OCI-LY7 (cell line): ENCODE measurements at regions not wholly inside any gene's neighbourhood (a gene's known extent, or its start where the extent isn't known, plus 50 kb on each side); places are given as distances from the start of the nearest gene placed in this dataset.
A peak's percentile ranks its signal among the peaks of the same experiment; 100 is the strongest.

Experiments used
- BruUV-seq: library from RNA; stranded (reverse); fragments of 400-500 nt; replicated peaks from 2 replicates; lab custom pipeline; 2021; lab: Mats Ljungman, UMichigan
- CTCF ChIA-PET: fragments of 300-600 bp; sonication (Branson Sonifier 250); formaldehyde crosslinking; loops from one replicate; lab custom pipeline; 2022; ENCODE audit warnings: antibody characterized with exemption; ENCODE audit not compliant: unreplicated experiment; lab: Charles Lee
- POLR2A ChIA-PET: fragments of 300-600 bp; sonication (Branson Sonifier 250); formaldehyde crosslinking; loops from one replicate; lab custom pipeline; 2022; ENCODE audit warnings: antibody characterized with exemption; lab: Charles Lee
- DNase-seq: peaks from one replicate; pipeline ENCODE4 v3.0.0-alpha.2; 2015; ENCODE audit warnings: low spot score
- H2AFZ ChIP-seq: fragments of 200-600 bp; sonication (generic), shearing (Covaris generic); 2 replicates; pipeline ENCODE4 v1.6.1; 2014; ENCODE audit warnings: mild to moderate bottlenecking, antibody characterized with exemption, low read length, moderate library complexity
- H3K27ac ChIP-seq: fragments of 200-600 bp; sonication (generic); 2 replicates; pipeline ENCODE4 v1.5.1; 2014; ENCODE audit warnings: mixed run types, low read depth, mild to moderate bottlenecking, moderate library complexity, low read length, inconsistent platforms; ENCODE audit not compliant: poor library complexity, severe bottlenecking
- H3K36me3 ChIP-seq: fragments of 200-600 bp; sonication (generic); 2 replicates; pipeline ENCODE4 v1.6.1; 2014; ENCODE audit warnings: mild to moderate bottlenecking, antibody characterized with exemption, low read length, moderate library complexity, mixed read lengths; ENCODE audit not compliant: insufficient read depth
- H3K4me1 ChIP-seq: fragments of 200-600 bp; sonication (generic); 2 replicates; pipeline ENCODE4 v1.5.1; 2014; ENCODE audit warnings: mild to moderate bottlenecking, low read length; ENCODE audit not compliant: insufficient read depth, poor library complexity, severe bottlenecking
- H3K4me2 ChIP-seq: fragments of 200-600 bp; sonication (generic); 2 replicates; pipeline ENCODE4 v1.6.1; 2014; ENCODE audit warnings: mild to moderate bottlenecking, low read length
- H3K4me3 ChIP-seq: fragments of 200-600 bp; sonication (generic); 2 replicates; pipeline ENCODE4 v1.5.1; 2014; ENCODE audit warnings: mild to moderate bottlenecking, low read depth, low read length; ENCODE audit not compliant: poor library complexity, severe bottlenecking
- H3K79me2 ChIP-seq: fragments of 200-600 bp; sonication (generic); 2 replicates; pipeline ENCODE4 v1.6.1; 2016; ENCODE audit warnings: low read depth, mild to moderate bottlenecking, low read length, moderate library complexity, mixed read lengths; ENCODE audit not compliant: insufficient read depth
- H3K9me2 ChIP-seq: fragments of 200-600 bp; sonication (generic); 2 replicates; pipeline ENCODE4 v1.6.1; 2016; ENCODE audit warnings: mild to moderate bottlenecking, low read length, mixed read lengths; ENCODE audit not compliant: insufficient read depth
- H3K9me3 ChIP-seq: fragments of 200-600 bp; sonication (generic); 2 replicates; pipeline ENCODE4 v1.6.1; 2014; ENCODE audit warnings: mild to moderate bottlenecking, mixed run types, low read length, mixed read lengths
- H4K20me1 ChIP-seq: fragments of 200-600 bp; sonication (generic); 2 replicates; pipeline ENCODE4 v1.6.1; 2014; ENCODE audit warnings: mild to moderate bottlenecking, antibody characterized with exemption, low read length, moderate library complexity, mixed read lengths; ENCODE audit not compliant: insufficient read depth
- CTCF ChIP-seq: fragments of 200-600 bp; sonication (generic); conservative IDR thresholded peaks from 2 replicates; pipeline ENCODE4 v1.5.1; 2014; ENCODE audit warnings: mild to moderate bottlenecking, antibody characterized with exemption, low read length, moderate library complexity, mixed read lengths
- EZH2phosphoT487 ChIP-seq: fragments of 200-600 bp; sonication (generic); IDR thresholded peaks from 2 replicates; pipeline ENCODE4 v1.6.1; 2018; ENCODE audit warnings: low read depth, borderline replicate concordance, mild to moderate bottlenecking, mixed run types, antibody characterized with exemption, low read length, moderate library complexity, mixed read lengths
- intact Hi-C: fragments of 100-400 bp; cut with micrococcal nuclease; formaldehyde crosslinking; loops from one replicate; pipeline ENCODE4 v1.10.0; 2022; ENCODE audit not compliant: unreplicated experiment

DNA sequence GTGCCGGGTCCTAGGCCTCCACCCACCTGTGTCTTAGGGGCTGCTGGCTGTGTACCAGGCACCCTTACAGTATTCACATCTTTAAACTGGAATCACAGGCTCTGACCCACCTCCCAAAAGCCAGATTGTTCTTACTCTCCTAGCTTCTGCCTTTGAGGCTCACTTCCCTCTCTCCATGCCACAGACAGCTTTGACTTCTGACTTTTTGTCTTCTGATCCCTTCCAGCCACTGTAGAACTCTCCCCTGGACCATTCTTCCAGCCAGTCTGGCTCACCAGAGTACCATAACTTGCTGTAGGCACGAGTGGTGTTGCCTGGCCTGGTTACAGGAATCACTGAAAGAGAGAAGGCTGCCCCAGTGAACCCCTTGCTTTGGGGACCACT, 58.1 kb upstream of the STUM start:
- POLR2A ChIA-PET: interaction anchor here (0.9 to 2.3 kb wide), 8 partner anchors 9 to 82 kb away, joined by 3 to 10 read pairs (median 4); partner anchors contain the start of gene PARP1
- Histone ChIP-seq H3K36me3 (no peaks in the 10 kb centered on the region), H3K4me1 (peaks cover 46% of the 10 kb centered on the region), H3K79me2 (no peaks in the 10 kb centered on the region), H2AFZ (peak overlapping the region; percentile 44; the same call in 1 of the 2 replicates), H3K27ac (peak overlapping the region; percentile 33), H3K4me3 (no peak overlapping the region), H3K9me2 (no peaks in the 10 kb centered on the region), H3K4me2 (peak overlapping the region; percentile 52), H4K20me1 (no peaks in the 10 kb centered on the region), H3K9me3 (no peaks in the 10 kb centered on the region)
- DNase-seq: no peak
- BruUV-seq: no TSS peak
- intact Hi-C loops: no loop called here
- CTCF ChIA-PET: interaction anchor here (1.1 kb wide), 1 partner anchor 17 kb away, joined by 3 read pairs; no protein-coding TSS in a partner anchor
- no peak for TF ChIP-seq CTCF
- no peak for TF ChIP-seq EZH2phosphoT487

GRCh38 chr1:226491093-226491850, 57.3 kb upstream of the STUM start:
- CTCF ChIA-PET: no interaction called here
- Histone ChIP-seq H3K9me2 (no peaks in the 10 kb centered on the region), H3K4me2 (peak overlapping the region; percentile 52), H3K4me1 (peaks cover 41% of the 10 kb centered on the region), H3K36me3 (no peaks in the 10 kb centered on the region), H3K4me3 (no peak overlapping the region), H3K79me2 (no peaks in the 10 kb centered on the region), H3K9me3 (no peaks in the 10 kb centered on the region), H3K27ac (peak overlapping the region; percentile 33), H2AFZ (peak overlapping the region; percentile 30; the same call in 1 of the 2 replicates), H4K20me1 (no peaks in the 10 kb centered on the region)
- no peak for TF ChIP-seq CTCF
- no peak for TF ChIP-seq EZH2phosphoT487
- intact Hi-C loops: no loop called here
- BruUV-seq: no TSS peak
- peak; percentile 72 for DNase-seq
- POLR2A ChIA-PET: interaction anchor here (0.8 to 2.3 kb wide), 11 partner anchors 10 to 83 kb away, joined by 3 to 10 read pairs (median 3); partner anchors contain the start of gene PARP1
